GM21737 (cell line): ENCODE measurements at regions not wholly inside any gene's neighbourhood (a gene's known extent, or its start where the extent isn't known, plus 50 kb on each side); places are given as distances from the start of the nearest gene placed in this dataset.

Experiments used
- ATAC-seq: cut with Tn5 transposase; IDR thresholded peaks from one replicate; pipeline ENCODE4 v1.9.1; 2021; ENCODE audit warnings: mild to moderate bottlenecking, moderate library complexity; ENCODE audit not compliant: unreplicated experiment

- no peak for ATAC-seq
Observed at GRCh38 chr12:4108803-4109345, 164.7 kb upstream of the CCND2 start.

GRCh38 chr12:4107911-4108697, 165.5 kb upstream of the CCND2 start:
- no peak for ATAC-seq

GRCh38 chr12:4107436-4107878, 166.1 kb upstream of the CCND2 start:
- ATAC-seq, result peak; percentile 74

- ATAC-seq, result no peak
Observed at GRCh38 chr12:4106621-4107020, 166.9 kb upstream of the CCND2 start.

GRCh38 chr12:4104722-4105244, 168.8 kb upstream of the CCND2 start:
- no peak for ATAC-seq

- no peak for ATAC-seq
Observed at GRCh38 chr12:4099276-4099675, 174.3 kb upstream of the CCND2 start.

- no peak for ATAC-seq
Observed at GRCh38 chr12:4091016-4091743, 182.4 kb upstream of the CCND2 start.

- no peak for ATAC-seq
Observed at GRCh38 chr12:4089956-4090355, 183.6 kb upstream of the CCND2 start.

- ATAC-seq, result no peak
Observed at GRCh38 chr12:4089121-4089606, 184.4 kb upstream of the CCND2 start.

- no peak for ATAC-seq
Observed at GRCh38 chr12:4088451-4088850, 185.1 kb upstream of the CCND2 start.

- no peak for ATAC-seq
Observed at GRCh38 chr12:4086481-4086880, 187.1 kb upstream of the CCND2 start.

- ATAC-seq, result no peak
Observed at GRCh38 chr12:4084573-4084972, 189.0 kb upstream of the CCND2 start.

- ATAC-seq, result no peak
Observed at GRCh38 chr12:4082809-4083403, 190.7 kb upstream of the CCND2 start.

GRCh38 chr12:4080213-4080612, 193.3 kb upstream of the CCND2 start:
- no peak for ATAC-seq

GRCh38 chr12:4074129-4074528, 199.4 kb upstream of the CCND2 start:
- ATAC-seq, result no peak

GRCh38 chr12:4069670-4070010, 196.4 kb upstream of the PARP11 start:
- no peak for ATAC-seq

- no peak for ATAC-seq
Observed at GRCh38 chr12:4068981-4069669, 195.9 kb upstream of the PARP11 start.

- no peak for ATAC-seq
Observed at GRCh38 chr12:4064008-4064407, 190.8 kb upstream of the PARP11 start.

GRCh38 chr12:4059898-4060568, 186.8 kb upstream of the PARP11 start:
- ATAC-seq, result no peak
